HG02852 (cell line): ENCODE measurements at regions not wholly inside any gene's neighbourhood (a gene's known extent, or its start where the extent isn't known, plus 50 kb on each side); places are given as distances from the start of the nearest gene placed in this dataset.

ENCODE experiments used
- ATAC-seq: cut with Tn5 transposase; IDR thresholded peaks from one replicate; pipeline ENCODE4 v1.9.1; 2021; ENCODE audit warnings: mild to moderate bottlenecking, moderate library complexity; ENCODE audit not compliant: unreplicated experiment

GRCh38 chr7:47148536-47149207, 433.2 kb downstream of the TNS3 start:
- ATAC-seq, result no peak

- no peak for ATAC-seq
Observed at GRCh38 chr7:47147213-47147631, 434.7 kb downstream of the TNS3 start.

- ATAC-seq, result no peak
Observed at GRCh38 chr7:47145982-47146381, 435.9 kb downstream of the TNS3 start.

- ATAC-seq, result no peak
Observed at GRCh38 chr7:47145186-47145725, 436.7 kb downstream of the TNS3 start.

- ATAC-seq, result no peak
Observed at GRCh38 chr7:47143339-47143738, 438.6 kb downstream of the TNS3 start.

- no peak for ATAC-seq
Observed at GRCh38 chr7:47142867-47143175, 439.1 kb downstream of the TNS3 start.

- ATAC-seq, result no peak
Observed at GRCh38 chr7:47142169-47142866, 439.6 kb downstream of the TNS3 start.

- no peak for ATAC-seq
Observed at GRCh38 chr7:47132471-47132870, 449.4 kb downstream of the TNS3 start.

GRCh38 chr7:47128700-47129099, 453.2 kb downstream of the TNS3 start:
- no peak for ATAC-seq

GRCh38 chr7:47125529-47125928, 456.4 kb downstream of the TNS3 start:
- no peak for ATAC-seq

GRCh38 chr7:47119261-47119865, 462.5 kb downstream of the TNS3 start:
- ATAC-seq, result no peak

GRCh38 chr7:47104206-47104549, 477.7 kb downstream of the TNS3 start:
- no peak for ATAC-seq

GRCh38 chr7:47103498-47104205, 478.3 kb downstream of the TNS3 start:
- ATAC-seq, result no peak

GRCh38 chr7:47102331-47102841, 479.5 kb downstream of the TNS3 start:
- no peak for ATAC-seq

GRCh38 chr7:47100817-47101435, 481.0 kb downstream of the TNS3 start:
- no peak for ATAC-seq

- ATAC-seq, result no peak
Observed at GRCh38 chr7:47100148-47100816, 481.6 kb downstream of the TNS3 start.

GRCh38 chr7:47097431-47097830, 484.5 kb downstream of the TNS3 start:
- no peak for ATAC-seq

- no peak for ATAC-seq
Observed at GRCh38 chr7:47095946-47096345, 486.0 kb downstream of the TNS3 start.

- no peak for ATAC-seq
Observed at GRCh38 chr7:47094462-47094861, 487.4 kb downstream of the TNS3 start.
